Sigmoid colon (tissue), 6 donors: ENCODE measurements at regions not wholly inside any gene's neighbourhood (a gene's known extent, or its start where the extent isn't known, plus 50 kb on each side); places are given as distances from the start of the nearest gene placed in this dataset.

Experiments used
- DNase-seq: peaks from one replicate; pipeline ENCODE4 v3.0.0-alpha.2; 2019
- H3K27ac ChIP-seq, 4 donors: fragments of 200-600 bp; sonication (generic); one replicate each; pipeline ENCODE4 v1.5.1; 2016 to 2019; ENCODE audit warnings: mild to moderate bottlenecking in 1 of 4
- H3K27me3 ChIP-seq, 3 donors: fragments of 200-600 bp; sonication (generic); one replicate each; pipeline ENCODE4 v1.5.1; 2019; ENCODE audit warnings: mild to moderate bottlenecking in 1 of 3
- H3K36me3 ChIP-seq, 4 donors: fragments of 200-600 bp; sonication (generic); one replicate each; pipeline ENCODE4 v1.5.1; 2016 to 2019
- H3K4me1 ChIP-seq, 4 donors: fragments of 200-600 bp; sonication (generic); one replicate each; pipeline ENCODE4 v1.5.1; 2017 to 2019
- H3K4me3 ChIP-seq, 4 donors: fragments of 200-600 bp; sonication (generic); one replicate each; pipeline ENCODE4 v1.5.1; 2017 to 2019; ENCODE audit warnings: mild to moderate bottlenecking in 2 of 4, moderate library complexity in 1 of 4
- H3K9me3 ChIP-seq, 4 donors: fragments of 200-600 bp in 3 of 4; sonication (generic) in 3 of 4; one replicate each; pipeline versions ENCODE4 v1.5.1 to v1.6.1; 2013 to 2019
- EP300 ChIP-seq, 4 donors: sonication (generic); formaldehyde crosslinking; IDR thresholded peaks; one replicate each; pipeline ENCODE4 v1.6.1; 2017; ENCODE audit warnings: antibody characterized with exemption in 4 of 4
- POLR2A ChIP-seq, 2 donors: fragments of 450-650 bp; IDR thresholded peaks; one replicate each; pipeline ENCODE4 v1.6.1; 2016; ENCODE audit warnings: antibody characterized with exemption in 2 of 2, mild to moderate bottlenecking in 2 of 2, moderate library complexity in 2 of 2
- POLR2AphosphoS5 ChIP-seq, 4 donors: sonication (generic); formaldehyde crosslinking; IDR thresholded peaks; one replicate each; pipeline ENCODE4 v1.6.1; 2017; ENCODE audit warnings: antibody characterized with exemption in 4 of 4
- WGBS, 2 donors: extraction: QIAGEN DNeasy Blood & Tissue Kit; methylation state at CpG; one replicate each; pipeline ENCODE4 v1.1.7; 2013; 5-methylcytosine and 5-hydroxymethylcytosine counted together
- intact Hi-C: fragments of 100-400 bp; cut with DNase I; formaldehyde crosslinking; loops from one replicate; pipeline ENCODE4 v1.15.1; 2023
- TF ChIP-seq, protein P1 (sequence below), 4 experiments: fragments of 450-650 bp in 3 of 4; fragments of 200-600 bp in 1 of 4; IDR thresholded peaks; one replicate each; pipeline ENCODE4 v1.5.1; 2016 to 2019; ENCODE audit warnings: antibody characterized with exemption in 4 of 4, mild to moderate bottlenecking in 3 of 4, moderate library complexity in 2 of 4
- donor health status: healthy with polysubstance abuse.
- donor health status: healthy.

DNA sequence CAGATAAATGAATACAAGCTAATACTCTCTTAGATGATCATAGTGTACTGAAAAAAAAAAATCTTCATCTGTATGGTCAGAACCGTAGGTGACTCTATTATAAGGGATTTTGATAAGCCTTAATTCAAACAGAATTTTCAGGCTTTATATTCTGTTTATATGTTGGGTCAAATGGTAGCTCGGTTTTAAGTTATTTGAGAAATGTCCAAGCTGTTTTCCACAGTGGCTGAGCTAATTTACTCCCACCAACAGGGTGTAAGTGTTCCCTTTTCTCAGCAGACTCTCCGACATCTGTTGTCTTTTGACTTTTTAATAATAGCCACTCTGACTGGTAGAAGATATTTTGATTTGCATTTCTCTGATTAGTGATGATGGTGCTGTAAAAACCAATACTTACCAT is 328.8 kb upstream of the MAGI2 start:
- H3K4me3 ChIP-seq = no peak overlapping the region
- no peaks in the 10 kb centered on the region for H3K36me3 ChIP-seq
- intact Hi-C loops = no loop called here
- no peaks in the 10 kb centered on the region for H3K4me1 ChIP-seq
- DNase-seq = no peak
- no peak overlapping the region for H3K27ac ChIP-seq
- TF ChIP-seq POLR2A (IDR thresholded peaks at IDR 0.05) (no peak), POLR2AphosphoS5 (IDR thresholded peaks at IDR 0.05) (no peak), EP300 (IDR thresholded peaks at IDR 0.05) (no peak)
- TF ChIP-seq, protein P1, sequence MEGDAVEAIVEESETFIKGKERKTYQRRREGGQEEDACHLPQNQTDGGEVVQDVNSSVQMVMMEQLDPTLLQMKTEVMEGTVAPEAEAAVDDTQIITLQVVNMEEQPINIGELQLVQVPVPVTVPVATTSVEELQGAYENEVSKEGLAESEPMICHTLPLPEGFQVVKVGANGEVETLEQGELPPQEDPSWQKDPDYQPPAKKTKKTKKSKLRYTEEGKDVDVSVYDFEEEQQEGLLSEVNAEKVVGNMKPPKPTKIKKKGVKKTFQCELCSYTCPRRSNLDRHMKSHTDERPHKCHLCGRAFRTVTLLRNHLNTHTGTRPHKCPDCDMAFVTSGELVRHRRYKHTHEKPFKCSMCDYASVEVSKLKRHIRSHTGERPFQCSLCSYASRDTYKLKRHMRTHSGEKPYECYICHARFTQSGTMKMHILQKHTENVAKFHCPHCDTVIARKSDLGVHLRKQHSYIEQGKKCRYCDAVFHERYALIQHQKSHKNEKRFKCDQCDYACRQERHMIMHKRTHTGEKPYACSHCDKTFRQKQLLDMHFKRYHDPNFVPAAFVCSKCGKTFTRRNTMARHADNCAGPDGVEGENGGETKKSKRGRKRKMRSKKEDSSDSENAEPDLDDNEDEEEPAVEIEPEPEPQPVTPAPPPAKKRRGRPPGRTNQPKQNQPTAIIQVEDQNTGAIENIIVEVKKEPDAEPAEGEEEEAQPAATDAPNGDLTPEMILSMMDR (IDR thresholded peaks at IDR 0.05) = no peak
- no peaks in the 10 kb centered on the region for H3K9me3 ChIP-seq
- WGBS, 2 donors = 70 to 77% methylated on average over 3 of the region's 3 CpGs
- no peaks in the 10 kb centered on the region for H3K27me3 ChIP-seq

DNA sequence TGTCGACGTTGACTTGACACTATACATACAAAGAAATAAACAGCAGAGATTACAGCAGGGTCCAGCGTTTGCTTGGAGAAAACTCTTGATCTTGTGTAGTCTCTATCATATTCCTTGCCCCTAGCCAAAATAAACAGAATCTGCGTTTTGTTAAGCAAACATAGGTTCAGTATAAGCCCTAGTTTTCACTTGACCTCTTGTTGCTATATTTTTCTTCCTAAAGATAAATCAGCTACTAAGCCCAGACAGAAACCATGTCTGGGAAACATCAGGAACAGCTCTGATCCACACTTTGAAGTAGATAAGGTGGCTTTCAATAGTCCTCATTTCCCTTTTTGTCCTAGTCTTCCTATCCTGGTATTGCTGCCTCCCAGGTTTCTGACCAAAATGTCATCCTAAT is 328.2 kb upstream of the MAGI2 start:
- H3K27ac ChIP-seq = no peak overlapping the region
- no peaks in the 10 kb centered on the region for H3K27me3 ChIP-seq
- WGBS, 2 donors = 16 to 55% methylated on average over 4 of the region's 4 CpGs
- H3K9me3 ChIP-seq = no peaks in the 10 kb centered on the region
- H3K4me1 ChIP-seq = no peaks in the 10 kb centered on the region
- TF ChIP-seq EP300 (IDR thresholded peaks at IDR 0.05) (no peak), POLR2A (IDR thresholded peaks at IDR 0.05) (no peak), POLR2AphosphoS5 (IDR thresholded peaks at IDR 0.05) (no peak)
- TF ChIP-seq, protein P1 (IDR thresholded peaks at IDR 0.05) = no peak
- intact Hi-C loops = no loop called here
- H3K4me3 ChIP-seq = no peak overlapping the region
- no peak for DNase-seq
- H3K36me3 ChIP-seq = no peaks in the 10 kb centered on the region

DNA sequence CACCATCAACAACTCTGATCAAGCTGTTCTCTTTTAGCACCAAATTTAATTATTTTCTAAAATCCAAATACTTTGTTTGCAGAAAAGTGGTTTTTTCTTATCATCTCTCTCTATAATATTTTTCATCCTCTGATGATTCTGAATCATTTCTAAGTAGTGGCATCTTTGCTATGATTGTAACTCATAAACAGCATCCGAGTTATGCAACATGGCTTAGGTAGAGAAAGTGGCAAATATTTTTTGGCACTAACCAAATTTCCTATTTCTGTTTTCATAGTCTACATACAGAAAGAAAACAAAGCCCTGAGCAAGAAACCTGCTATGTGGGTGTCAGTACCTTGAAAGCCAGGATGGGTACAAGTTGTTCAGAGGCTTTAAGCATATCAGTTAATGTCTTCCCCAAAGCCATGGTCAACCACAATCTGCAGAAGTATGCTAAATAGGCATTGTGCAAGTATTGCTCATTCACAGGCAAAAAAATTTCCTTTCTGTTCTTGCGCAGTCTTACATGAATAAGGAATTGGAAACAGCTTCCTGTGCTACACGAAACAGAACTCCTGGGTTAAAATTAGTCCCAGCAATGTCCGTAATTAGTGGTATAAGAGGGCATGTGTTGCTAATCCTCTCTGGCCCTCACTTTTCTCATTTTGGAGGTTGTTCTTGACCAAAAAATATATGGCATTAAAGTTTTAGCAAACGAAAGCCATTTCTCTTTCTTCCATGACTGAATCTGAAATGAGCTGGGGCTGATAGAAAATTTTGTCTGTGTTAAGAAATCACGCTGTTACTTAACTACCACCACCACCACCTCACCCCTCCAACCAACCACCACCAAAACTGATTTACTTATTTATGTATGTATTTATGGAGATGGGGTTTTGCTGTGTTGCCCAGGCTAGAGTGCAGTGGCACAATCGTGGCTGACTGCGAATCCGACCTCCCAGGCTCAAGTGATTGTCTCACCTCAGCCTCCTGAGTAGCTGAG is 325.6 kb upstream of the MAGI2 start:
- WGBS, 2 donors = 86 to 91% methylated on average over 9 of the region's 9 CpGs
- no peak overlapping the region for H3K27ac ChIP-seq
- intact Hi-C loops = no loop called here
- no peak overlapping the region for H3K4me3 ChIP-seq
- no peak for DNase-seq
- no peaks in the 10 kb centered on the region for H3K9me3 ChIP-seq
- H3K27me3 ChIP-seq = no peaks in the 10 kb centered on the region
- H3K36me3 ChIP-seq = no peaks in the 10 kb centered on the region
- TF ChIP-seq POLR2AphosphoS5 (IDR thresholded peaks at IDR 0.05) = no peak
- no peak for TF ChIP-seq EP300 (IDR thresholded peaks at IDR 0.05)
- TF ChIP-seq, protein P1 (IDR thresholded peaks at IDR 0.05) = no peak
- TF ChIP-seq POLR2A (IDR thresholded peaks at IDR 0.05) = no peak
- H3K4me1 ChIP-seq = no peaks in the 10 kb centered on the region

DNA sequence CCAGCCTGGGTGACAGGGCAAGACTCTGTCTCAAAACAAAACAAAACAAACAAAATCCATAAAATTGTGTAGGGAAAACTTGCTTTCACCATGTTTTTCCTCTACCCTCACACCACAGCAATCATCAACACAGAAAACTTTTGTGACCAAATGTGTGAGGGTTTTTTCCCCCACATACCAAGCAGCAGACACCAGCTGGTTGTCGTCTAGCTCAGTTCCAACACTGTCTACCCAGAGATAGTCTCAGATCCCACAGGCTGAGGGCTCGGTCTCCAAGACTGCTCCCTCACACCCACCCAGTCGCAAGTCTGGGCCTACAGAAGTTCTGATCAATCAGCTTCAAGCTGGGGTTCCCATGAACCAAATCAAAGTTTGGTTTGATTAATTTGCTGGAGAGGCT is 322.4 kb upstream of the MAGI2 start:
- H3K27ac ChIP-seq = no peak overlapping the region
- intact Hi-C loops = no loop called here
- no peaks in the 10 kb centered on the region for H3K9me3 ChIP-seq
- TF ChIP-seq EP300 (IDR thresholded peaks at IDR 0.05) = no peak
- TF ChIP-seq, protein P1 (IDR thresholded peaks at IDR 0.05) = no peak
- no peak for DNase-seq
- H3K4me3 ChIP-seq = no peak overlapping the region
- no peaks in the 10 kb centered on the region for H3K27me3 ChIP-seq
- H3K36me3 ChIP-seq = no peaks in the 10 kb centered on the region
- 78 to 87% methylated on average over 3 of the region's 3 CpGs for WGBS, 2 donors
- no peaks in the 10 kb centered on the region for H3K4me1 ChIP-seq
